Fibroblast of mammary gland (primary cell): ENCODE measurements at regions not wholly inside any gene's neighbourhood (a gene's known extent, or its start where the extent isn't known, plus 50 kb on each side); places are given as distances from the start of the nearest gene placed in this dataset.

Experiments used
- DNase-seq: peaks from one replicate; pipeline ENCODE4 v3.0.0-alpha.2; 2010; ENCODE audit warnings: low read depth
- H3K4me3 ChIP-seq: 2 replicates; pipeline ENCODE4 v1.5.1; 2011; ENCODE audit warnings: low read depth, mild to moderate bottlenecking, low read length, moderate library complexity; ENCODE audit not compliant: control insufficient read depth
- CTCF ChIP-seq: conservative IDR thresholded peaks from 2 replicates; pipeline ENCODE4 v1.5.1; 2011; ENCODE audit warnings: low read depth, low read length, inconsistent platforms; ENCODE audit not compliant: control insufficient read depth, insufficient read depth

- no peak for TF ChIP-seq CTCF
- DNase-seq = no peak
- no peak overlapping the region for H3K4me3 ChIP-seq
Measured at GRCh38 chr13:73406454-73406853, 347.6 kb downstream of the KLF5 start.

- no peak overlapping the region for H3K4me3 ChIP-seq
- DNase-seq = no peak
- TF ChIP-seq CTCF = no peak
Measured at GRCh38 chr13:73404581-73404980, 345.8 kb downstream of the KLF5 start.

- H3K4me3 ChIP-seq = no peak overlapping the region
- no peak for DNase-seq
- TF ChIP-seq CTCF = no peak
Measured at GRCh38 chr13:73403355-73404120, 344.7 kb downstream of the KLF5 start.

GRCh38 chr13:73401769-73402168 is 343.0 kb downstream of the KLF5 start:
- no peak for DNase-seq
- no peak overlapping the region for H3K4me3 ChIP-seq
- no peak for TF ChIP-seq CTCF

- TF ChIP-seq CTCF = no peak
Measured at GRCh38 chr13:73399347-73400216, 340.8 kb downstream of the KLF5 start.

GRCh38 chr13:73397496-73398305 is 338.9 kb downstream of the KLF5 start:
- DNase-seq = no peak
- no peak overlapping the region for H3K4me3 ChIP-seq
- no peak for TF ChIP-seq CTCF

More at GRCh38 chr13:73399347-73400216, 340.8 kb downstream of the KLF5 start:
- no peak for DNase-seq
- H3K4me3 ChIP-seq = no peak overlapping the region
